B cell (primary cell): ENCODE measurements at regions not wholly inside any gene's neighbourhood (a gene's known extent, or its start where the extent isn't known, plus 50 kb on each side); places are given as distances from the start of the nearest gene placed in this dataset.

Experiments used
- ATAC-seq: fragments of 200-7000 bp; cut with Tn5 transposase; one replicate; pipeline ENCODE4 v1.10.0; 2021; ENCODE audit warnings: low read depth, mild to moderate bottlenecking, moderate number of reproducible peaks, moderate library complexity
- CTCF ChIA-PET: fragments of 350-600 bp; sonication (Branson Sonifier 250); formaldehyde crosslinking; loops from one replicate; lab custom pipeline; 2021; ENCODE audit warnings: antibody characterized with exemption, inconsistent platforms; lab: Charles Lee
- POLR2A ChIA-PET: fragments of 350-600 bp; sonication (Branson Sonifier 250); formaldehyde crosslinking; loops from one replicate; lab custom pipeline; 2021; ENCODE audit warnings: antibody characterized with exemption; lab: Charles Lee
- DNase-seq: peaks from one replicate; pipeline ENCODE4 v3.0.0; 2013
- H2AFZ ChIP-seq: 2 replicates; pipeline ENCODE4 v1.6.1; 2012; ENCODE audit warnings: mild to moderate bottlenecking, low read depth, low read length; ENCODE audit not compliant: insufficient read depth, poor library complexity, severe bottlenecking
- H3K27ac ChIP-seq, 2 donors: 1 replicate in 1 of 2; 2 replicates in 1 of 2; pipeline ENCODE4 v1.5.1; 2012 to 2013; ENCODE audit warnings: low read length in 2 of 2, mild to moderate bottlenecking in 2 of 2, moderate library complexity in 1 of 2
- H3K27me3 ChIP-seq, 4 experiments: fragments of 200-600 bp in 1 of 4; sonication (generic) in 1 of 4; replicated peaks in 1 of 4; 1 replicate in 2 of 4; 2 replicates in 2 of 4; pipeline versions ENCODE4 v1.6.1 to v1.7.0; 2013 to 2016; ENCODE audit warnings: low read length in 3 of 4, mild to moderate bottlenecking in 2 of 4, mixed read lengths in 1 of 4, moderate library complexity in 1 of 4; ENCODE audit not compliant: insufficient read depth in 4 of 4, control insufficient read depth in 3 of 4; ENCODE audit errors: control extremely low read depth in 1 of 4
- H3K36me3 ChIP-seq, 2 experiments: replicated peaks in 1 of 2; 1 replicate in 1 of 2; 2 replicates in 1 of 2; pipeline versions ENCODE4 v1.6.1 to v1.7.1; 2013; ENCODE audit warnings: low read length in 1 of 2; ENCODE audit not compliant: insufficient read depth in 2 of 2, control insufficient read depth in 1 of 2; ENCODE audit errors: control extremely low read depth in 1 of 2, extremely low read depth in 1 of 2
- H3K4me1 ChIP-seq, 2 donors: fragments of 200-600 bp in 1 of 2; sonication (generic) in 1 of 2; 1 replicate in 1 of 2; 2 replicates in 1 of 2; pipeline versions ENCODE4 v1.5.1 to v1.6.1; 2013 to 2017; ENCODE audit warnings: low read length in 2 of 2; ENCODE audit not compliant: control insufficient read depth in 2 of 2, insufficient read depth in 2 of 2
- H3K4me2 ChIP-seq: replicated peaks from 2 replicates; pipeline ENCODE3; 2012; ENCODE audit warnings: mild to moderate bottlenecking, low read depth, low read length; ENCODE audit not compliant: poor library complexity, severe bottlenecking
- H3K4me3 ChIP-seq, 5 experiments: fragments of 200-600 bp in 1 of 5; sonication (generic) in 1 of 5; 1 replicate in 3 of 5; 2 replicates in 2 of 5; pipeline versions ENCODE4 v1.5.1 to v1.7.0; 2011 to 2016; ENCODE audit warnings: low read length in 4 of 5, mild to moderate bottlenecking in 4 of 5, low read depth in 2 of 5, control low read depth in 1 of 5, moderate library complexity in 1 of 5; ENCODE audit not compliant: insufficient read depth in 1 of 5; ENCODE audit errors: control extremely low read depth in 1 of 5, extremely low read depth in 1 of 5
- H3K79me2 ChIP-seq: fragments of 200-600 bp; sonication (generic); one replicate; pipeline ENCODE4 v1.6.0; 2016; ENCODE audit warnings: low read length; ENCODE audit not compliant: control insufficient read depth, insufficient read depth
- H3K9ac ChIP-seq: fragments of 200-600 bp; sonication (generic); 2 replicates; pipeline ENCODE4 v1.6.1; 2017; ENCODE audit warnings: mild to moderate bottlenecking, low read length, moderate library complexity
- H3K9me3 ChIP-seq, 3 donors: one replicate each; pipeline versions ENCODE4 v1.6.1 to v1.7.1; 2013; ENCODE audit warnings: low read length in 2 of 3; ENCODE audit not compliant: control insufficient read depth in 2 of 3, insufficient read depth in 1 of 3; ENCODE audit errors: control extremely low read depth in 1 of 3
- H4K20me1 ChIP-seq: 2 replicates; pipeline ENCODE4 v1.6.0; 2012; ENCODE audit warnings: mild to moderate bottlenecking, low read length; ENCODE audit not compliant: insufficient read depth, control insufficient read depth, poor library complexity, severe bottlenecking
- H3K27ac Mint-ChIP-seq: one replicate; pipeline ENCODE4 v1.8.0; 2021; ENCODE audit warnings: mixed read lengths
- H3K27me3 Mint-ChIP-seq: one replicate; pipeline ENCODE4 v1.8.0; 2021; ENCODE audit warnings: mixed read lengths
- H3K4me1 Mint-ChIP-seq: one replicate; pipeline ENCODE4 v1.8.0; 2021; ENCODE audit warnings: mixed read lengths
- H3K4me3 Mint-ChIP-seq: one replicate; pipeline ENCODE4 v1.8.0; 2021; ENCODE audit warnings: mixed read lengths
- H3K9me3 Mint-ChIP-seq: one replicate; pipeline ENCODE4 v1.8.0; 2022; ENCODE audit warnings: mixed read lengths; ENCODE audit not compliant: insufficient read depth
- EZH2 ChIP-seq: IDR thresholded peaks from 2 replicates; pipeline ENCODE4 v1.6.1; 2012; ENCODE audit warnings: borderline replicate concordance, low read depth, mild to moderate bottlenecking, moderate library complexity, low read length; ENCODE audit not compliant: insufficient read depth, poor library complexity, severe bottlenecking
- WGBS: methylation state at CpG from one replicate; pipeline ENCODE4 v1.1.5; 2013; ENCODE audit warnings: missing lambda C conversion rate; ENCODE audit not compliant: insufficient coverage; 5-methylcytosine and 5-hydroxymethylcytosine counted together
- intact Hi-C: fragments of 100-400 bp; cut with micrococcal nuclease; formaldehyde crosslinking; loops from one replicate; pipeline ENCODE4 v1.10.0; 2022
- TF ChIP-seq, protein P1 (sequence below): fragments of 200-600 bp; IDR thresholded peaks from one replicate; pipeline ENCODE4 v1.8.0; 2022; ENCODE audit warnings: antibody characterized with exemption, mild to moderate bottlenecking

DNA sequence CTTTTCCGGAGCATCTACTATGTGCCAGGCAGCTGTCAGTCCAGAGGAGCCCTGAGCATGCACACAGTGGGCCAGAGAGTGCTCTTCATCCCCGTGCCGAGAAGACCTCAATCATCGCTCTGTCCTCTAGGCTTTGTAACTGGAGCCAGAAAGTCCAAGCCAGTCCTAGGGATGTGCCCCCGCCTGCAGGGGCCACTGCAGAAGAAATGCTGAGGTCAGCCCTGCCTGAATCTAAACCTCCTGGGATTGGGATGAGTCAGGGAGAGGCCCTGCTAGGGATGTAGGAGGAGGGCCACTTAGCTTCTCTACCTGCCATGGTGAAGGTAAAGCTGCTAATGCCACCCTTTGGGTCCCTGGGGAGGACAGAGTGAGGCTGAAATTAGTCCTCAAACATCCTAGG lies 146.8 kb downstream of the CDC5L start:
- no peak overlapping the region for H3K4me3 ChIP-seq
- 92% methylated on average over 5 of the region's 5 CpGs for WGBS
- H3K9ac ChIP-seq: no peak overlapping the region
- peaks cover 4% of the 10 kb centered on the region for H3K27me3 Mint-ChIP-seq
- peaks cover 0 to 8% (median 0%) of the 10 kb centered on the region in 4 experiments for H3K27me3 ChIP-seq
- no peak for TF ChIP-seq EZH2
- no peaks in the 10 kb centered on the region for H3K4me1 ChIP-seq
- DNase-seq (no peak), ATAC-seq (no peak)
- H3K9me3 Mint-ChIP-seq: no peaks in the 10 kb centered on the region
- no peak overlapping the region for H2AFZ ChIP-seq
- no peak overlapping the region for H3K4me3 Mint-ChIP-seq
- ChIA-PET POLR2A (no interaction called here), CTCF (no interaction called here)
- no peak overlapping the region for H3K27ac Mint-ChIP-seq
- no peaks in the 10 kb centered on the region for H3K4me1 Mint-ChIP-seq
- no peak overlapping the region for H3K4me2 ChIP-seq
- no peaks in the 10 kb centered on the region for H3K9me3 ChIP-seq
- H3K27ac ChIP-seq: no peak overlapping the region
- no peaks in the 10 kb centered on the region for H4K20me1 ChIP-seq
- no peaks in the 10 kb centered on the region for H3K79me2 ChIP-seq
- intact Hi-C loops: no loop called here
- H3K36me3 ChIP-seq: no peaks in the 10 kb centered on the region

DNA sequence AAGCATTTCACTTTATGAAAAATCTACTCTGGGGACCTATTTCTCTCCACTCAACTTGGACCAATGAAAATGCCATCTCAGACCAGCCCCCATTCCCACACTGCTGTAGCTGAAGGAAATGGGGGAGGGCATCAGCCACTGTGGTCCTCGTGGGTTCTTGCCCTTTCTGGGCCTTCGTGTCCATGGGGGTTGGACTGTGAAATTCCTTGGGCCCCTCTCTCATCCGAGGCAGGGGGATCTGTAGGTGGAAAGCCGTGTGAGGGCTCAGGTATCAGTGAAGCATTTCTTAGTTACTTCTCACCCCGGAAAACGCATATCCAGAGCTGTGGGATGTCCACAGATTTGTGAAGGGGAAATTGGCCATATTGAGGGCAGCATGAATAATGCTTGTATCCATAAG lies 147.9 kb downstream of the CDC5L start:
- no peak overlapping the region for H3K27ac ChIP-seq
- Mint-ChIP-seq H3K27ac (no peak overlapping the region), H3K27me3 (peaks cover 4% of the 10 kb centered on the region), H3K4me1 (no peaks in the 10 kb centered on the region), H3K4me3 (no peak overlapping the region), H3K9me3 (no peaks in the 10 kb centered on the region)
- H3K36me3 ChIP-seq: no peaks in the 10 kb centered on the region
- no peak for TF ChIP-seq EZH2
- TF ChIP-seq, protein P1, sequence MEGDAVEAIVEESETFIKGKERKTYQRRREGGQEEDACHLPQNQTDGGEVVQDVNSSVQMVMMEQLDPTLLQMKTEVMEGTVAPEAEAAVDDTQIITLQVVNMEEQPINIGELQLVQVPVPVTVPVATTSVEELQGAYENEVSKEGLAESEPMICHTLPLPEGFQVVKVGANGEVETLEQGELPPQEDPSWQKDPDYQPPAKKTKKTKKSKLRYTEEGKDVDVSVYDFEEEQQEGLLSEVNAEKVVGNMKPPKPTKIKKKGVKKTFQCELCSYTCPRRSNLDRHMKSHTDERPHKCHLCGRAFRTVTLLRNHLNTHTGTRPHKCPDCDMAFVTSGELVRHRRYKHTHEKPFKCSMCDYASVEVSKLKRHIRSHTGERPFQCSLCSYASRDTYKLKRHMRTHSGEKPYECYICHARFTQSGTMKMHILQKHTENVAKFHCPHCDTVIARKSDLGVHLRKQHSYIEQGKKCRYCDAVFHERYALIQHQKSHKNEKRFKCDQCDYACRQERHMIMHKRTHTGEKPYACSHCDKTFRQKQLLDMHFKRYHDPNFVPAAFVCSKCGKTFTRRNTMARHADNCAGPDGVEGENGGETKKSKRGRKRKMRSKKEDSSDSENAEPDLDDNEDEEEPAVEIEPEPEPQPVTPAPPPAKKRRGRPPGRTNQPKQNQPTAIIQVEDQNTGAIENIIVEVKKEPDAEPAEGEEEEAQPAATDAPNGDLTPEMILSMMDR: no peak
- DNase-seq: no peak
- no peaks in the 10 kb centered on the region for H3K79me2 ChIP-seq
- 92% methylated on average over 4 of the region's 6 CpGs for WGBS
- no peak overlapping the region for H3K9ac ChIP-seq
- H3K27me3 ChIP-seq: peaks cover 0 to 6% (median 0%) of the 10 kb centered on the region in 4 experiments
- no peak overlapping the region for H2AFZ ChIP-seq
- POLR2A ChIA-PET: no interaction called here
- H3K4me3 ChIP-seq: no peak overlapping the region
- no peak for ATAC-seq
- H4K20me1 ChIP-seq: no peaks in the 10 kb centered on the region
- intact Hi-C loops: no loop called here
- CTCF ChIA-PET: no interaction called here
- H3K9me3 ChIP-seq: no peaks in the 10 kb centered on the region
- H3K4me1 ChIP-seq: no peaks in the 10 kb centered on the region
- H3K4me2 ChIP-seq: no peak overlapping the region
